ENCODE measurements at regions not wholly inside any gene's neighbourhood (a gene's known extent, or its start where the extent isn't known, plus 50 kb on each side); places are given as distances from the start of the nearest gene placed in this dataset.

DNA sequence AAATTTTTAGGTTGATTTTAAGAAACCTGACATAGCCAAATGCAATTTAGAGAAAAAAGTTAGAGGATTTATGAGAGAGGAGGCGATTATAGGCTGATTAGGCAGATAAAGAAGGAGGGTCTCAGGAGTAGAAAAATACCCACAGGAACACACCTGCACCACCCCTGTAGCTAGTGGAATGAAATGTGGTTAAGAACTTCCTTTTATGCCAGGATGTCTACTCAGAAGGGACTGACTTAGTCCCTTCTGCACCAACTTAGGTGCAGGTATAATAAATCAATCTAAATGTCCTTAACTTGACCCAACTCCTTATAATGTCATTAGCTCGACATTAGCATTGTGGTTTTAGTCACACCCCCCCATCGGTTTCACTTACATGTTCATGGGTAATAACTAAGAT is 1274.5 kb upstream of the TMEFF2 start (continued):
- TF ChIP-seq, protein P1, sequence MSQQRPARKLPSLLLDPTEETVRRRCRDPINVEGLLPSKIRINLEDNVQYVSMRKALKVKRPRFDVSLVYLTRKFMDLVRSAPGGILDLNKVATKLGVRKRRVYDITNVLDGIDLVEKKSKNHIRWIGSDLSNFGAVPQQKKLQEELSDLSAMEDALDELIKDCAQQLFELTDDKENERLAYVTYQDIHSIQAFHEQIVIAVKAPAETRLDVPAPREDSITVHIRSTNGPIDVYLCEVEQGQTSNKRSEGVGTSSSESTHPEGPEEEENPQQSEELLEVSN (IDR thresholded peaks at IDR 0.05) = no peak
- no peak for TF ChIP-seq TCF12 (IDR thresholded peaks at IDR 0.05; ENCODE audit: low read depth, low read length)
- TF ChIP-seq SP4 (IDR thresholded peaks at IDR 0.05; ENCODE audit: low read length) = no peak
- no peak for TF ChIP-seq SRF (IDR thresholded peaks at IDR 0.05; ENCODE audit: low read depth, low read length)
- TF ChIP-seq TAF7 (optimal IDR thresholded peaks at IDR 0.05; ENCODE audit: borderline replicate concordance, low read depth, low read length) = no peak
- TF ChIP-seq KDM1A (IDR thresholded peaks at IDR 0.05; ENCODE audit: borderline replicate concordance, low read length) = no peak
- TF ChIP-seq CHD2 (IDR thresholded peaks at IDR 0.05; ENCODE audit: low read length) = no peak
